Breast epithelium (tissue), 4 donors: ENCODE measurements at regions not wholly inside any gene's neighbourhood (a gene's known extent, or its start where the extent isn't known, plus 50 kb on each side); places are given as distances from the start of the nearest gene placed in this dataset.
"Not testable (repeated sequence)": the region's sequence is repeated elsewhere in the genome, so short reads cannot be mapped to it uniquely, and the experiment has no call there.

Source experiments
- DNase-seq, 2 donors: peaks; one replicate each; pipeline ENCODE4 v3.0.0-alpha.2; 2019; ENCODE audit warnings: low spot score in 2 of 2
- H3K27ac ChIP-seq, 2 donors: fragments of 200-600 bp; sonication (generic) in 1 of 2; one replicate each; pipeline ENCODE4 v1.5.1; 2016 to 2019; ENCODE audit warnings: mild to moderate bottlenecking in 1 of 2
- H3K27me3 ChIP-seq, 2 donors: fragments of 200-600 bp; sonication (generic) in 1 of 2; one replicate each; pipeline versions ENCODE4 v1.5.1 to v1.6.0; 2017 to 2019; ENCODE audit warnings: control low read depth in 1 of 2, mild to moderate bottlenecking in 1 of 2
- H3K36me3 ChIP-seq: fragments of 200-600 bp; one replicate; pipeline ENCODE4 v1.5.1; 2019
- H3K4me1 ChIP-seq, 2 donors: fragments of 200-600 bp; sonication (generic); one replicate each; pipeline ENCODE4 v1.5.1; 2016 to 2019; ENCODE audit warnings: control low read depth in 1 of 2
- H3K4me3 ChIP-seq, 3 donors: fragments of 200-600 bp; sonication (generic); 1 replicate in 2 of 3; 2 replicates in 1 of 3; pipeline ENCODE4 v1.5.1; 2016 to 2019; ENCODE audit warnings: mild to moderate bottlenecking in 3 of 3, moderate library complexity in 2 of 3
- H3K9me3 ChIP-seq, 2 donors: fragments of 200-600 bp; sonication (generic) in 1 of 2; one replicate each; pipeline ENCODE4 v1.5.1; 2016 to 2019; ENCODE audit warnings: control low read depth in 1 of 2
- intact Hi-C: fragments of 100-400 bp; cut with DNase I; formaldehyde crosslinking; loops from one replicate; pipeline ENCODE4 v1.15.1; 2023; ENCODE audit warnings: low total_unique reads

DNA sequence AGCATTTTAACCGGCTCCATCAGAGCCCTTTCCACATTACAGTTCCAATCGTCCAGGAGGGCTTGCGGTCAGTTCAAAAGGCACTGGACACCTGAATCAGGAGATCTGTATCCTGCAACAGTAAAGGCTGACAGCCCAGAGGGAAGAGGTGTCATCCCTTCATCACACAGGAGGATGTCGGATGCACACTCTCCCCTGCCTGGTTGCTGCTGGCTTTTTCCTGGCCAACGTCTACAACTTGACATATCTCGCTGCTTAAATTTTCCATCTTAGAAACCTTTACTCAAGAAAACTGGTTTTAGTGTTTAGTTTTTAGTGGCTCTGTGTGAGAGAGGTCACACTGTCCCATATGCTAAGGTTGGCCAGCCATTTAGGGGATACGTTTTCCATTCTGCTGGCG, 78.7 kb upstream of the TNK2 start:
- H3K4me3 ChIP-seq, H3K9me3 ChIP-seq, H3K27me3 ChIP-seq, intact Hi-C loops, H3K36me3 ChIP-seq, DNase-seq, H3K4me1 ChIP-seq, H3K27ac ChIP-seq: not testable (repeated sequence)

DNA sequence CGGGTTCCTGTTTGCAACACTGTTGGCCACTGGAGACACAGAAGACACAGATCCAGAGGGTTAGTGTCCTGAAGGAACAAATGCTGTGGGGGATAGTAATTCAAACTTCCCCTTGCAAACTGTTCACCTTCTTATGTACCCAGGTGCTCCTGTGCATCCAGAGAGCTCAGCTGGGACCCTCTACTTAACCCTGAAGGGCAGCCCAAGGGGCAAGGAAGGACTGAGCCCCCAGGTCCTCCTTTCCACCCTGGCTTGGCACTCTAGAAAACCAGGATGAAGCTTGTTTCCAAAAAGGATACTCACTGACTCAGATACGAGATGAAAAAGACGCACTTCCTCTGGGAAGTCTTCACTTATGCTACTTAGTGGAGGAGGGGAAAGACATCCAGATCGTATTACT, 78.2 kb upstream of the TNK2 start:
- intact Hi-C loops, H3K36me3 ChIP-seq, DNase-seq, H3K9me3 ChIP-seq, H3K27ac ChIP-seq, H3K4me1 ChIP-seq, H3K27me3 ChIP-seq, H3K4me3 ChIP-seq: not testable (repeated sequence)

DNA sequence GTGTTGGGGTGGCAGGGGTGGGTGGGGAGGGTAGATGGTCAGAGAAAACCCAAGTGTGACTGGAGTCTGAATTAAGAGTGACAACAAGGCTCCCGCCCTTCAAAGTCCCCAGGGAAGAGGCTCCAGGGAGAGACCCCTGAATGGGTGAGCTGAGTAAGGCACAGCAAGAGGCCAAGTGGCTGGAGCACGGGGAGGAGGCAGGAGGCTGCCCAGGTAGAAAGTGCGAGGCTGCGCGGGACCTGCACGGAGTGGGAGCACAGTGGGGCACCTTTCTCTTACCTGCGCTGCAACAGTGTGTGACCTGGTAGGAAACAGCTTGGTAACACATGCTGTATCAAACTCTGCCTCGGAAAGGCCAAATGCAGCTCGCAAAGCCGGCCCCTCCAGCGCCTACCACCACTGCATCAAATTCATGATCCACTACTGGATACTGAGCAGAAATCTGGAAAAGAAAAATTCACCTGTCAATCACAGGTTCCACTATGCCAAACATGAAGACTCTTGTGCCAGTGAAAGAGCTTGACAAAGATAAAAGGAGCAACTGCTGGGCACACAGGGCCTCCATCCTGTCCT, 77.1 kb upstream of the TNK2 start:
- H3K9me3 ChIP-seq, intact Hi-C loops, H3K4me3 ChIP-seq, H3K4me1 ChIP-seq, DNase-seq, H3K27me3 ChIP-seq, H3K36me3 ChIP-seq, H3K27ac ChIP-seq: not testable (repeated sequence)

DNA sequence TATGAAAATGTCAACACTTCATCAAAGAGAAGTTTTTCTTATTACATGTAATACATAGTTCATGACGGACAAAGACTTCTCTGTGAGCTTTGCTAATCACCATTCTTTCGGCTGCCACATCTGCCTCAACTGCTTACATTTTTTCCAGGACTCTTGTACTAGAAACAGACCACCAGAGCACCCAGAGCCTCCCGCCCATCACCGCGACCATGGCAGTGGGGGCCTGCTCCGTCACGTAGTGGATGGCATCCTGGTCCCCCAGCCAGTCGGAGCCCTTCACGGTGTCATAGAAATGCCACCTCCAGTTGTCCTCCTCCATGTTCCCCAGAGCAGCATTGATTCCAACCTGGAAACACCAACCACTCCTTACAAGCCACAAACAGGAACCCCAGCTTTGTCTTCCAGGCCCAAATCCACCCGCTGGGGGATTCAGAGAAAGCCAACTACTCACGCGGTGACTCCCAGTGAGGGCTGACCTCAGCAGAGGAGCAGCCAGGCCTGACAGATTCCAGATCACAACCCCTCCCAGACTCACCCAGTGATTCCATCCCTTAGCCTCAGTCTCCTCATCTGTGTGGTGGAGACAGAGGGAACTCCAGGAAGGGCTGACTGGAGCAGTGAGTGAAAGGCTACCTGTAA, 76.2 kb upstream of the TNK2 start:
- H3K4me1 ChIP-seq, H3K9me3 ChIP-seq, H3K36me3 ChIP-seq, H3K4me3 ChIP-seq, H3K27me3 ChIP-seq, intact Hi-C loops, DNase-seq, H3K27ac ChIP-seq: not testable (repeated sequence)

DNA sequence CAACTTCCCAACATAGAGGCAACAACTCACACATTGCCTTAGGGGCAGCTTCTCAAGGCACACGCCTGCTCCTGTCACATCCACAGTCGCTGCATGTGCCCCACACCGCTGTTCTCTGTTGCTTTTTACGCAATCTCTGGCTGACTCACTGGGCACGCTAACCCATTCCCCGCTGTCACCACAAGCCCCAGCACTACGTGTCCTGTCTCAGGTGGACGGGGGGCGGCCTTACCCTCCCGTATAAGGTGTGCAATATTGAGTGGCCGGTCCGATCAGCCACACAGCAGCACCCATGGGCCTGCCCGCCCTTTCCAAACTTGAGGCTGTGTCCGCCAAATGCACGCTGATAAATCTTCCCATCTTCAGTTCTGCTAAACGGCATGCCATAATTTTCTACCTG, 75.5 kb upstream of the TNK2 start:
- intact Hi-C loops, H3K4me1 ChIP-seq, H3K9me3 ChIP-seq, H3K27me3 ChIP-seq, DNase-seq, H3K27ac ChIP-seq, H3K36me3 ChIP-seq, H3K4me3 ChIP-seq: not testable (repeated sequence)

DNA sequence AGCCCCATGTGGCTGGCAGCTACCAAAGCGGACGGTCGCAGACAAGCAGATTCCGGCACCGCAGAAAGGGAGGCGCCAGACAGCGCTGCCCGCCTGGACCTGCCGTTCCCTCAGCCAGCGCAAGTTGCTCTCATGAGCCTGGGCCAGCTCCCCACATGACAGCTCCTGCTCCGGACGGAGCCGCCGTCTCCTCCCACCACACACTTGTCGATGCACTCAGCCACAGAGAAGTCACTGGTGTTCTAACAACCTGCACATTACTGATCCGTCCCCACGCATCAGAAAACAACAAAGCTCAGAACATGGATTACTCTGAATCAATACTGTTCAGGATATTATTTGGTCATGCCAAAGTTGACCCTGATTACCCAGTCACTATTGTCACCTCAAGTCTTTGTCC, 74.4 kb upstream of the TNK2 start:
- H3K36me3 ChIP-seq, H3K4me3 ChIP-seq, H3K9me3 ChIP-seq, intact Hi-C loops, DNase-seq, H3K27ac ChIP-seq, H3K4me1 ChIP-seq, H3K27me3 ChIP-seq: not testable (repeated sequence)

DNA sequence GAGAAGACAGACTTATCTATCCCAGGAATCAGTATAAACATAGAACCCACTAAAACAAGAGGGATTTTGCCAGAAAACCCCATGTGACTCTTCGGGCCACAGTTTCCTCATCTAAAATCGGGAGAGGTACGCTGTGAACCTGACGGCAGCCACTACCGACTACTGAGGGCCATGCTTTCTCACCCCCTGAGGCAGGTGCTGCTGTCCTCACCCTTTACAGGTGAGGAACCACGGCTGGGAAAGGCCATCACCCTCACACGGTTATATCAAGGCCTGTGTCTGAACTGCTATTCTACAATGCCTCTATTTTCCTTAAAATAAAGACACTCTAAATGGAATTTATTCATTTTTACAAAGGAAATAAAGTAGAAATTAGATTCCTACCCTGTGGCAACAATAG, 73.4 kb upstream of the TNK2 start:
- intact Hi-C loops, H3K36me3 ChIP-seq, H3K9me3 ChIP-seq, H3K27me3 ChIP-seq, DNase-seq, H3K4me1 ChIP-seq, H3K4me3 ChIP-seq, H3K27ac ChIP-seq: not testable (repeated sequence)

DNA sequence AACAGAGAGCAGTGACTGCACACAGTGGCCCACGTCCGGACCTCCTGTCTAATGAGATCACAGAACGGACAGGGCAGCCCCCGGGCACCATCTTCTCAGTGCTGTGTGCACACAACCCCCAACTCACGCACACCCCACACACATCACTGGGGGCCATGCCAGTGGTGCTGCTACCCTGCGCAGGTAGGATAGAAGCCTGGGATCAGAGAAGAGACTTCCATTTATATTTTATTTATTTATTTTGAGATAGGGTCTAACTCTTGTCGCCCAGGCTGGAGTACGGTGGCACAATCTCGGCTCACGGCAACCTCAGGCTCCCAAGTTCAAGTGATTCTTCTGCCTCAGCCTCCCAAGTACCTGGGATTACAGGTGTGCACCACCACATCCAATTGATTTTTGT, 71.5 kb upstream of the TNK2 start:
- H3K4me1 ChIP-seq, H3K36me3 ChIP-seq, H3K27me3 ChIP-seq, H3K27ac ChIP-seq, DNase-seq, intact Hi-C loops, H3K9me3 ChIP-seq, H3K4me3 ChIP-seq: not testable (repeated sequence)

DNA sequence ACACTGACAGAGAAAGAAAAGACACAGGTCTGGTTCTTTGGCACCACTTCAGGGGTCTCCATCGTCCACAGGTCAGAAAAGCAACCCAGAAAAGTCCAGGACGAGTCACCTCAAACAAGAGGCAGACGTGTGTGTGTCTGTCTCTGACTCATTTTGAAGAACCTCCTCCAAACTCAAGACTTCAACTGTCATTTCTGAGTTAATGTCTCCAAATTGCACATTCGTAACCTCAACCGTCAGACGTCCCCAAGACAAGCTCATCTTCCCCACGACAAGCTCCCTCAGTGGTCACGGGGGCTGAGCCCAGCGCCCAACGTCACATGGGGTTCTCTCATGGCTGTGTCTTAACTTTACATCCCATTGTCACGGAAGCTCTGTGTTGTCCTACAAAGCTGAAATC, 70.2 kb upstream of the TNK2 start:
- H3K27ac ChIP-seq, H3K4me1 ChIP-seq, H3K9me3 ChIP-seq, DNase-seq, H3K36me3 ChIP-seq, intact Hi-C loops, H3K4me3 ChIP-seq, H3K27me3 ChIP-seq: not testable (repeated sequence)

DNA sequence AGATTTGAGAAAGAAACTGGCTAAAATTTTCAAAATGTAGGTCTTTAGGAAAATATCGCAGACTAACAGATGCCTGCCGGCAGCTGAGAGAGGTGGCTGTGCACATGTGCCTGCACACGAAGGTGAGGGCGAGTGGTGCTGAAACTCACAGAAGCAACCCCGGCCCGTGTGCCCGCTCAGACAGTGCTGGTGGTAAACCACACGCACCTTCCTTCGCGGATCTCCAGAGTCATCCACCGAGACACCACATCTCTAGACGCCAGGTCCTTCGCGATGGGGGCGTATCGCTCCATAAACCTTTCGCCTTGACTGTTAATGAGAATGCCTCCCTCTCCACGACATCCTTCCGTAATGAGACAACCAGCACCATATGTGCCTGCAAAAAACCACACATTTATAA, 68.5 kb upstream of the TNK2 start:
- intact Hi-C loops, H3K9me3 ChIP-seq: not testable (repeated sequence)

DNA sequence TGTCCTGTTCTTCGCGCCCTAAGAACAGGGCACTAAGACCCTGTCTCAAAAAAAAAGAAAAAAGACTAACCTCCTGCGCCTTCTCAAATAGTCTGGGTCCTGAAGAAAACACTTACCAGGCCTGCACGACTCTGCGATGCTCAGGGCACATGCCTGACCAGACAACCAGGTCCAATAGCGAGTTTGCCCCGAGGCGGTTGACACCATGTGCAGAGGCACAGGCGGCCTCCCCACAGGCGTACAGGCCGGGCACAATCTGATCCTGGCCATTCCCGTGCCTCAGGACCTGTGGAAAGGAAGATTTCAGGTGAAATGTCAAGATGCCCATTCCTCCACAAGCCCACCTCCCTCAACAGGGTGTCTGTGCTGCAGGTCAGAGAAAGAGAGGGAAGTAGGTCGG, 65.9 kb upstream of the TNK2 start:
- H3K4me1 ChIP-seq, H3K36me3 ChIP-seq, DNase-seq, intact Hi-C loops, H3K4me3 ChIP-seq, H3K27me3 ChIP-seq, H3K27ac ChIP-seq, H3K9me3 ChIP-seq: not testable (repeated sequence)

More for the DNA sequence above, 68.5 kb upstream of the TNK2 start:
- not testable (repeated sequence) for H3K4me1 ChIP-seq, H3K4me3 ChIP-seq, H3K27ac ChIP-seq, H3K27me3 ChIP-seq, H3K36me3 ChIP-seq, DNase-seq

DNA sequence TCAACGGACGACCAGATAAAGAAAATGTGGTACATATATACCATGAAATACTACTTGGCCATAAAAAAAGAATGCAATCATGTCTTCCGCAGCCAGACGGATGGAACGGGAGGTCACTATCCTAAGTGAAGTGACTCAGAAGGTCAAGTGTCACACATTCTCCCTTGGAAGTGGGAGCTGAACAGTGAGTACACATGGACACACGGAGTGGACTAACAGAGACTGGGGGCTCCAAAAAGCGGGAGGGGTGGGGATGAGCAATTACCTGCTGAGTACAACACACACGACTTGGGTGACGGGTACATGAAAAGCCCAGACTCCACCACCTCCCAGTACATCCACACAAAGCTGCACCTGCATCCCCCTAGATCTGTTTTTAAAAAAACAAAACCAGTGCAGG, 62.5 kb upstream of the TNK2 start:
- H3K27me3 ChIP-seq, DNase-seq, intact Hi-C loops, H3K9me3 ChIP-seq, H3K36me3 ChIP-seq, H3K4me1 ChIP-seq, H3K27ac ChIP-seq, H3K4me3 ChIP-seq: not testable (repeated sequence)

DNA sequence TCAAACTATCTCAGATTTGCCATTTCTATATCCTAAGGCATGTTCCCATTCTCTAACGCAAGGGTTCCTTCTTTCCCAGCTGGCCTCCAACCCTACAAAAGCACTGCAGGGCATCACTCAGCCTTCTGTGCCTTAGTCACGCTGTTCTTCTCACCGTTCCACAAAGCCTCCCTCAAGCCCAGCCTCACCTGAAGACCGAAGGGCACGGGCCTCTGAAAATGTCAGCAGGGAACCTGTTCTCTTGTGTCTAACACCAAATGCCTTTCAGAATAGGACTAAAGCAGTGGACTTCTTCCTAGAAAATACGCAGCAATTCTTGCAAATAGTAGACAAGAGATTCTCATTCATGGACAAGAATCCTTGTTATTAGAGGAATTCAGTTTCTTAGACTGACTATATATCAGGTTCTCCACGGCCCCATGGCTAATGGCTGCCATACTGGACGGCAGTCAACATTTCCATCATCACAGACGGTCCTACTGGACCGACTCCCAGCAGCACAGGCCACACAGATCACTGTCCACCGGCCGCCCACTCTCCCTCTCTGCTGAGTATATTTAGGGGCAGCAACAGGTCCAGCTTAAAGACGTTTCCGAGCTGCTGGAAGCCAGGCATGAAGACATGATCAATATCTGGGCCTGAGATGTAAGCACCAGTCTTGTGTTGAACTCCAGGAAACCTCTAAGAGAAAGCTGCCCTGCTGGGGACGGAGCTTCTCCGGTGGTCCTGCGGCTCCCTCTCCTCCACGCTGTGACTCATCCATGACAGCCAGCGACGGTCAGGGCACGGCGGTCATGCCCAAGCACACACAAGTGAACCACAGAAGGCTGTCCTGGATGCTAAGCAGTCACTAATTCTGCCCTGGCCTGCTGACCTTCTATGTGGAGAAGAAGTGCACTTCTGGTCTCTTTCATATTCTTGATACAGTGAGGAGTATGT, 61.8 kb upstream of the TNK2 start:
- H3K4me3 ChIP-seq, intact Hi-C loops, H3K4me1 ChIP-seq, H3K27me3 ChIP-seq, DNase-seq, H3K9me3 ChIP-seq, H3K27ac ChIP-seq, H3K36me3 ChIP-seq: not testable (repeated sequence)
